Activated T-helper 1 cell treated with Interleukin-2 at 50 U/mL for 16 hours (primary cell): ENCODE measurements at regions not wholly inside any gene's neighbourhood (a gene's known extent, or its start where the extent isn't known, plus 50 kb on each side); places are given as distances from the start of the nearest gene placed in this dataset.
"Not testable (repeated sequence)": the region's sequence is repeated elsewhere in the genome, so short reads cannot be mapped to it uniquely, and the experiment has no call there.

Experiments used
- DNase-seq: peaks from one replicate; pipeline ENCODE4 v3.0.0-alpha.2; 2020; ENCODE audit warnings: low read depth

- no peak for DNase-seq
Measured at GRCh38 chr16:79407005-79407404, 193.5 kb downstream of the MAF start.

- DNase-seq: no peak
Measured at GRCh38 chr16:79404571-79404970, 196.0 kb downstream of the MAF start.

- no peak for DNase-seq
Measured at GRCh38 chr16:79403534-79403933, 197.0 kb downstream of the MAF start.

GRCh38 chr16:79402920-79403319 lies 197.6 kb downstream of the MAF start:
- DNase-seq: no peak

- DNase-seq: no peak
Measured at GRCh38 chr16:79402356-79402755, 198.2 kb downstream of the MAF start.

GRCh38 chr16:79401782-79402181 lies 198.8 kb downstream of the MAF start:
- no peak for DNase-seq

- no peak for DNase-seq
Measured at GRCh38 chr16:79401157-79401556, 199.4 kb downstream of the MAF start.

- DNase-seq: no peak
Measured at GRCh38 chr16:79400462-79401149, 199.9 kb downstream of the MAF start.

GRCh38 chr16:79395591-79395990 lies 204.9 kb downstream of the MAF start:
- no peak for DNase-seq

- no peak for DNase-seq
Measured at GRCh38 chr16:79394206-79394605, 206.3 kb downstream of the MAF start.

GRCh38 chr16:79393564-79393963 lies 207.0 kb downstream of the MAF start:
- no peak for DNase-seq

GRCh38 chr16:79393127-79393526 lies 207.4 kb downstream of the MAF start:
- no peak for DNase-seq

- DNase-seq: no peak
Measured at GRCh38 chr16:79392081-79392480, 208.5 kb downstream of the MAF start.

- DNase-seq: no peak
Measured at GRCh38 chr16:79391395-79391794, 209.1 kb downstream of the MAF start.

GRCh38 chr16:79390481-79391051 lies 210.0 kb downstream of the MAF start:
- no peak for DNase-seq

- DNase-seq: no peak
Measured at GRCh38 chr16:79388396-79388795, 212.1 kb downstream of the MAF start.

- DNase-seq: no peak
Measured at GRCh38 chr16:79386299-79386698, 214.2 kb downstream of the MAF start.

- DNase-seq: no peak
Measured at GRCh38 chr16:79381603-79382042, 218.9 kb downstream of the MAF start.

GRCh38 chr16:79380995-79381602 lies 219.4 kb downstream of the MAF start:
- no peak for DNase-seq

GRCh38 chr16:79379095-79379494 lies 221.4 kb downstream of the MAF start:
- DNase-seq: no peak

- DNase-seq: not testable (repeated sequence)
Measured at GRCh38 chr16:79377082-79377481, 223.5 kb downstream of the MAF start.

GRCh38 chr16:79375351-79375750 lies 225.2 kb downstream of the MAF start:
- no peak for DNase-seq

GRCh38 chr16:79372503-79373184 lies 227.9 kb downstream of the MAF start:
- no peak for DNase-seq
